22Rv1 (cell line): ENCODE measurements at regions not wholly inside any gene's neighbourhood (a gene's known extent, or its start where the extent isn't known, plus 50 kb on each side); places are given as distances from the start of the nearest gene placed in this dataset.

Source experiments
- H3K27ac ChIP-seq: fragments of 450-650 bp; 2 replicates; pipeline ENCODE4 v1.5.1; 2017
- ZFX ChIP-seq: fragments of 450-650 bp; IDR thresholded peaks from 2 replicates; pipeline ENCODE4 v1.6.1; 2017; ENCODE audit warnings: antibody characterized with exemption, borderline replicate concordance
- TF ChIP-seq, protein P1 (sequence below): fragments of 450-650 bp; IDR thresholded peaks from 2 replicates; pipeline ENCODE4 v1.5.1; 2017; ENCODE audit warnings: mild to moderate bottlenecking

DNA sequence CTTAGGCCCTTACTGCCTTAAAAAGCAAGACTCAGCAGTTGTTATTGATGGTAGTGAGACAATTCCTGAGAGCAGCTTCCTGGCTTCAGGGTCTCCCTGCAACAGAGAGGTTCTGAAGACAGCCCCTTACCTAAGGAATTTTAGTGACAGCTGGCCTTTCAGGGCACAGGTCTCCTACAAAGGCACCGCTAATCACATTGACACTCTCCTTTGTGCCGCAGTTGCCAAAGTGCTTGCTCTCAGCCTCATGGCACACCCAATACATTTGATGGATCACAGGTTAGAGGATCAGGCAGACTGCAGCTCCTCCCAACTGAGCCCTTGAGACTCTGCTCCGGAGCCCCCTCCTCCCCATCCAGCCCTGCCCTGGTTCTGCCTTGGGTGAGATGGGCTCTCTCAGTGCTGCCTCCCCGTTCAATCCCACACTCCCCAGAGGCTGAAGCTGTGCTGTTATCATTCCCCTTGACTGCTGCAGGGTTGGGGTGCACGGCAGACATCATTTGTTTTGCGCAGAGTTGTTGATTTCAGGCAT is 198.2 kb downstream of the EMX2 start:
- no peak overlapping the region for H3K27ac ChIP-seq
- TF ChIP-seq, protein P1, sequence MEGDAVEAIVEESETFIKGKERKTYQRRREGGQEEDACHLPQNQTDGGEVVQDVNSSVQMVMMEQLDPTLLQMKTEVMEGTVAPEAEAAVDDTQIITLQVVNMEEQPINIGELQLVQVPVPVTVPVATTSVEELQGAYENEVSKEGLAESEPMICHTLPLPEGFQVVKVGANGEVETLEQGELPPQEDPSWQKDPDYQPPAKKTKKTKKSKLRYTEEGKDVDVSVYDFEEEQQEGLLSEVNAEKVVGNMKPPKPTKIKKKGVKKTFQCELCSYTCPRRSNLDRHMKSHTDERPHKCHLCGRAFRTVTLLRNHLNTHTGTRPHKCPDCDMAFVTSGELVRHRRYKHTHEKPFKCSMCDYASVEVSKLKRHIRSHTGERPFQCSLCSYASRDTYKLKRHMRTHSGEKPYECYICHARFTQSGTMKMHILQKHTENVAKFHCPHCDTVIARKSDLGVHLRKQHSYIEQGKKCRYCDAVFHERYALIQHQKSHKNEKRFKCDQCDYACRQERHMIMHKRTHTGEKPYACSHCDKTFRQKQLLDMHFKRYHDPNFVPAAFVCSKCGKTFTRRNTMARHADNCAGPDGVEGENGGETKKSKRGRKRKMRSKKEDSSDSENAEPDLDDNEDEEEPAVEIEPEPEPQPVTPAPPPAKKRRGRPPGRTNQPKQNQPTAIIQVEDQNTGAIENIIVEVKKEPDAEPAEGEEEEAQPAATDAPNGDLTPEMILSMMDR = no peak
- TF ChIP-seq ZFX = no peak

DNA sequence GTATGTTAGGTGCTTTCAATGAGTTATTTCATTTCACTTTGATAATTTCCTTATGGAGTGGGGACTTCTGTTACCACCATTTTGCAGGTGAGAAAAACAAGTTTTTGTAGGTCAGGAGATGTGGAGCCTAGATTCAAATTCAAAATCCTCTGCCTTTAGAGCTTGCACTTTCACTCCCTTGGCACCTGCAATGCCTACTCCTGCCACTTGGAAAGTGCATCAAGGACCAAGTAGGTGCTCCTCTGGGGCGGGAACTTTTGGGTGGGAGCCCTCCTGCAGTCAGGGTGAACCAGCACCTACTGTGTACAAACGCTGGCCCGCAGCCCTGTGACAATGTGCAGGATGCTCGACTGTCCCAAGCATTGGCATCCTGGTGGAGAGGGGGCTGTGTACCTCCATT is 199.0 kb downstream of the EMX2 start:
- TF ChIP-seq, protein P1 = peak; percentile 16; the same call in 1 of the 2 replicates
- TF ChIP-seq ZFX = no peak
- no peak overlapping the region for H3K27ac ChIP-seq

DNA sequence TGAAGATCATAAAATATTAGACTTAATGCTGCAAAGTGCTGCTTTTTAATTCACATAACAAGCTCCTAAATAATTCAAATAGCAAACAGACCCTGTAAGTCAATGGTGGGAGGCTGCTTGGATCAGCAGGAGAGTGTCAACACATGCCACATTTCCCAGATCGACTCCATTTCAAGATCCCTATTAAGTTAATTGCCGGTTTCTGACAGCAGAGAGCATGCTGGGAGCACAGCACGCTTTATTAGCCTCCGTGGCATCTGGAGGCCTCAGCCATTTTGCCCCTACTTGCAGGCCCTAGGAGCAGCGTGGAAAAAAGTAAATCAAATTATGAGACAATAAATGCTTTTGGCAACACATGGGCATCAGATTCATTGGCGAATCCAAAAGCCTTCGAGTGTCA is 201.0 kb downstream of the EMX2 start:
- TF ChIP-seq, protein P1 = no peak
- no peak for TF ChIP-seq ZFX
- no peak overlapping the region for H3K27ac ChIP-seq

DNA sequence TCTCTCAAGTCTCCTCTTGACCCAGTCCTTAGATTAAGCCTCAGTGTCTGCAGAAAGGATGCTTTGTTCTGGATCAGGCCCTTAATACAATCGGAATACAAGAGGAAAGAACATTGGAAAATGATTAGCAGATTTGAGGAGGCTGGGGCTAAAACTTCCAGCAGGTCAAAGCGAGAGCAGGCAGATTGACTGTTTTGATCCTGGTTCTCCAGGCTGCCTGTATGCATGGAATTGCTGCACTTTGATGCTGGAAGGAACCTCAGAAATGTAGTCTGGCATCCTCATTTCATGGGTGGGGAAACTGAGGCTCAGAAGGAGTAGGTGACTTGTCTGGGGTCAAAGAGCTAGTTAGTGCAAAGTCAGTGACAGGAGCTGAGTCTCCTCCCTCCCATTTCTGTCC is 202.8 kb downstream of the EMX2 start:
- H3K27ac ChIP-seq = no peak overlapping the region
- TF ChIP-seq, protein P1 = no peak
- TF ChIP-seq ZFX = no peak

DNA sequence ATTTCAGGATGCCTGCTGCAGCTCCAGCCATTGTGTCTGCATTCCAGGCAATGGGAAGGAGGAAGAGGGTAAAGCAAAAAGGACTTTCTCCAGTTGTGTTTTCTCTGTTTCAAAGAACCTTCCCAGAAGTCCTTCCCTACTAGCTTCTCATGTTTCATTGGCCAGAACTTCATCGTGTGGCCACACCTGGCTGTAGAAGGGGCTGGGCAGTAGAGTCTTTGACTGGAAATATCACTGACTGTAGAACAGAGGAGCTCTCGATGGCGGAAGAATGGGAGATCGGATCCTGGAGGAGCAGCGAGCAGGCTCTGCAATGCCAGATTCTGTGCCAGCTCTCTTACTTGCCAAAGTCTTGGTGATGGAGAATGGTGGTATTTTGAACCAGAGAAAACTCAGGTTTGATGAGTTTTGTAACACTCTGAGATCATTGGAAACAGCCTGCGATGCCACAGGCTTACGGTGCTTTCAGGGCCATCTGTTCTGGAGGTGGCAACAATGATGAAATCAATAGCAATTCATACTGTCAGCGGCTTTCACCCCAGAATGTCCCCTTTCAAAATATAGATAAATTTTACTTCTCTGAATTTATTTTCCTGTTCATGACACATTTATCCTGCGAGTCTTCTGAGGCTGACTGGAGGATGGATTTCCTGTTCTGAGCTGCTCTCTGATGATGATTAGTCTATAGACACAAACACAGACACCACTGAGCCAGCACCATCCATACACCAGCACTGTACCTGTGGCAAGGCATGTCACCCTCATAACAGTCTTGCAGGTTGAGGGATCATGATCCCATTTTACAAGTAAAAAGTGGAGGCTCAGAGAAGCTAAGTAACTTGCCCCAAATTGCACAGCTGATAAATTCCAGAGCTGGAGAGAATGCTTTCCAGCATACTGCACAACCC is 204.2 kb downstream of the EMX2 start:
- H3K27ac ChIP-seq = no peak overlapping the region
- TF ChIP-seq, protein P1 = no peak
- no peak for TF ChIP-seq ZFX

DNA sequence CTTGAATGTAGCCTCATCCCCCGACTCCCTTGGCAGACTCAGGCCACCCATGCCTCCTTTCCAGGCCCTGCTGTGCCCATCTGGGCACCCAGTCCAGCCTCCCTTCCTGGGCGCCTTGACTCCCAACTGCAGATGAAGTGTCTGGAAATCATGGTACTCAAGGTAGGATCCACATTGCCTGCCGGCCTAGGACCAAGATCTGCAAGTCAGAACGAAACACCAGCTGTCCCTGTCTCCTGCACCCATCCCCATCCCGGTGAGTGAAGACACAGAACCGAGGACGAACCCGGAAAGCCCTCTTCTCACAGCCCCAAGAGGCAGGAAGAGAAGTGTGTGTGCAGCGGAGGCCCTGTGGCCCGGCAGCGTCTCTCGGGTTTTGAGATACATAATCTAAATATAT is 205.1 kb downstream of the EMX2 start:
- TF ChIP-seq, protein P1 = no peak
- TF ChIP-seq ZFX = no peak
- H3K27ac ChIP-seq = no peak overlapping the region

DNA sequence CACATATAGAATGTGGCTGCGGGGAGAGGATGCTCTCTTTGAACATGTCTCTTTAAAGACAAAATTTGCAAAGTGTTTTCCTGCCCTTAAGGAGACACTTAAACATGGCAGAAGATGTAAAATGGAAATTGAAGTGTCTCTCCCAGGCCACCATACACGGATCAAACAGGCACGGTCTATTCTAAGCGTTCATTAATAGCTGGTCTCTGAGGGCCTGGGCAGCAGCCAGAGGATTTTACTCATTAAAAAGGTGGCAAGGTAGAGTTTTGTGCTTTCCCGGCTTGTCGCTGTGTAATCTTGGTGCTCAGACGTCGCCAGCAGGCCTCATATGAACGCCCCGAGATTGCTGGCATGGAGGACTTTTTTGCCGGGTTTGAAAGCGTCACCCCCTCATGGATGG is 205.5 kb downstream of the EMX2 start:
- H3K27ac ChIP-seq = no peak overlapping the region
- TF ChIP-seq ZFX = no peak
- TF ChIP-seq, protein P1 = no peak
